Liver (tissue), 3 donors: ENCODE measurements at regions not wholly inside any gene's neighbourhood (a gene's known extent, or its start where the extent isn't known, plus 50 kb on each side); places are given as distances from the start of the nearest gene placed in this dataset.

Experiments
- CTCF ChIP-seq: fragments of 150-350 bp; IDR thresholded peaks from 2 replicates; pipeline ENCODE4 v1.5.1; 2017; ENCODE audit warnings: improper control_type of control experiment, low read depth, low read length; ENCODE audit not compliant: missing input control
- EGR1 ChIP-seq, 2 donors: IDR thresholded peaks; 2 replicates each; pipeline ENCODE4 v1.6.1; 2016 to 2018; ENCODE audit warnings: antibody characterized with exemption in 2 of 2, low read depth in 2 of 2
- GABPA ChIP-seq, 2 donors: IDR thresholded peaks in 1 of 2; conservative IDR thresholded peaks in 1 of 2; 2 replicates each; pipeline ENCODE4 v1.6.1; 2016; ENCODE audit warnings: antibody characterized with exemption in 2 of 2, mild to moderate bottlenecking in 1 of 2, moderate library complexity in 1 of 2
- HNF4A ChIP-seq, 2 donors: conservative IDR thresholded peaks; 2 replicates each; pipeline ENCODE4 v1.6.1; 2016; ENCODE audit warnings: antibody characterized with exemption in 2 of 2, mild to moderate bottlenecking in 2 of 2
- MAX ChIP-seq: IDR thresholded peaks from 2 replicates; pipeline ENCODE4 v1.6.1; 2016; ENCODE audit warnings: antibody characterized with exemption
- RAD21 ChIP-seq, 2 donors: IDR thresholded peaks; 2 replicates each; pipeline ENCODE4 v1.6.1; 2016; ENCODE audit warnings: antibody characterized with exemption in 2 of 2, mild to moderate bottlenecking in 2 of 2
- REST ChIP-seq: IDR thresholded peaks from 2 replicates; pipeline ENCODE4 v1.6.1; 2016; ENCODE audit warnings: antibody characterized with exemption, mild to moderate bottlenecking
- TAF1 ChIP-seq: conservative IDR thresholded peaks from 2 replicates; pipeline ENCODE4 v1.6.1; 2016; ENCODE audit warnings: antibody characterized with exemption, mild to moderate bottlenecking
- ZBTB33 ChIP-seq: IDR thresholded peaks from 2 replicates; pipeline ENCODE4 v1.6.1; 2016; ENCODE audit warnings: antibody characterized with exemption
- donor health status: healthy.
- donor health status: healthy.

GRCh38 chr10:71138166-71138830 is 74.1 kb upstream of the UNC5B start:
- no peak for TF ChIP-seq GABPA (IDR thresholded peaks at IDR 0.05 in 1 of 2, conservative IDR thresholded peaks at IDR 0.05 in 1 of 2)
- no peak for TF ChIP-seq TAF1
- no peak for TF ChIP-seq REST
- no peak for TF ChIP-seq CTCF
- no peak for TF ChIP-seq HNF4A (conservative IDR thresholded peaks at IDR 0.05)
- no peak for TF ChIP-seq MAX
- no peak for TF ChIP-seq EGR1 (IDR thresholded peaks at IDR 0.05; ENCODE audit: low read depth in 2 of 2)
- no peak for TF ChIP-seq RAD21 (IDR thresholded peaks at IDR 0.05)
- TF ChIP-seq ZBTB33, result no peak
